ENCODE measurements at regions not wholly inside any gene's neighbourhood (a gene's known extent, or its start where the extent isn't known, plus 50 kb on each side); places are given as distances from the start of the nearest gene placed in this dataset.

DNA sequence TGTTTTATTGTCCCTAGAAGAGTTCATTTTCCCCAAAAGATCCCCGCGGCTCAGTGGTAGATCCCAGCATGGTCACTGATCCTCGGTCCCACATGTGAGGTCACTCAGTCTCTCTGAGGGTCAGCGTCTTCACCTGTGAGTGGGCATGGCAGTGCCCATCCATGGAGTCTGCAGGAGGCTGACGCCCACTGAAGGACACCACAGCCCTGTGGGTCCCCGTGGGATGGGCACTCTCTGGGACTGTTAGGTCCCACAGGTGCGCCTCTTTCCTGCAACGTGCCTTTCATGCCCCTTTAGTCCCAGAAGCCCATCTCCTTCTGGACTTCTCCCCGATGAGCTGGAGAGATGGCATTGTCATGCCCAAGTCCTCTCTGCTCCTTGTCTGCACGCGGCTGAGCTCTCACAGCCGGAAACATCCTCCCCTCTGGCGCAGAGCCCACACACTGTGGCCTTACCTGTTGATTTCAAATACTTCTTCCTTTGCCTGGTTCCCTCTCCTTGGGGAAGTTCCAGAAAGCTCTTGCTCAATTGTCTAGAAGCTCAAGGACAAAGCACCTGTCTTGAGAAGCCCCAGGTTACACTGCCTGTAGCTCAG lies 75.9 kb downstream of the PTGR3 start:
- Histone ChIP-seq H3K23ac (ENCODE audit: low read depth, low read length) (no peak overlapping the region), H3K4ac (ENCODE audit: low read depth, low read length) (no peak overlapping the region), H3K27ac (ENCODE audit: insufficient read depth, low read length) (no peak overlapping the region), H3K27me3 (ENCODE audit: control insufficient read depth, insufficient read depth, low read length) (no peaks in the 10 kb centered on the region; the same call in 1 of the 2 replicates), H3K4me2 (ENCODE audit: low read depth, low read length) (no peak overlapping the region), H2AFZ (replicated peaks; ENCODE audit: low read length, poor library complexity) (no peak overlapping the region), H3K36me3 (ENCODE audit: control insufficient read depth, insufficient read depth, low read length) (no peaks in the 10 kb centered on the region), H2AK5ac (ENCODE audit: low read depth, low read length) (no peak overlapping the region), H3K9me3 (ENCODE audit: control insufficient read depth, insufficient read depth, low read length) (no peaks in the 10 kb centered on the region), H4K91ac (ENCODE audit: insufficient read depth, low read depth, low read length) (no peak overlapping the region), H2BK5ac (ENCODE audit: low read depth, low read length, poor library complexity, severe bottlenecking) (no peak overlapping the region), H3K4me3 (ENCODE audit: insufficient read depth, low read depth, low read length) (no peak overlapping the region), H3K9ac (ENCODE audit: low read depth, low read length) (no peak overlapping the region), H4K5ac (ENCODE audit: low read depth, low read length) (no peak overlapping the region), H3K14ac (replicated peaks; ENCODE audit: low read depth, low read length) (no peak overlapping the region), H3K4me1 (ENCODE audit: control insufficient read depth, insufficient read depth, low read length) (no peaks in the 10 kb centered on the region; the same call in 1 of the 2 replicates), H2BK15ac (ENCODE audit: low read depth, low read length) (no peak overlapping the region), H3K9me1 (ENCODE audit: insufficient read depth, low read length) (peaks cover 4% of the 10 kb centered on the region; the same call in 1 of the 2 replicates), H3K56ac (ENCODE audit: extremely low read depth, insufficient read depth, low read length) (no peak overlapping the region), H3K18ac (ENCODE audit: low read depth, low read length) (no peak overlapping the region), H2AK9ac (replicated peaks; ENCODE audit: low read depth, low read length, poor library complexity) (no peak overlapping the region), H2BK20ac (ENCODE audit: low read depth, low read length) (no peak overlapping the region), H2BK120ac (ENCODE audit: low read depth, low read length) (no peak overlapping the region), H4K8ac (ENCODE audit: low read depth in 2 of 2, low read length in 2 of 2) (no peak overlapping the region), H4K20me1 (ENCODE audit: insufficient read depth, low read length) (no peaks in the 10 kb centered on the region), H3K79me1 (ENCODE audit: low read depth in 1 of 2, low read length in 2 of 2) (no peaks in the 10 kb centered on the region)
- intact Hi-C loops (cut with micrococcal nuclease) = no loop called here
- DNase-seq (no peak), ATAC-seq (ENCODE audit: low read depth) (no peak)
- no peak for TF ChIP-seq RAD21 (IDR thresholded peaks at IDR 0.05; ENCODE audit: low read length)
- ChIA-PET CTCF (no interaction called here), POLR2A (ENCODE audit: unreplicated experiment) (no interaction called here)
- 85% methylated on average over 9 of the region's 13 CpGs; no CpG with 5 or more reads in 1 of the 2 experiments for WGBS, 2 experiments (ENCODE audit: extremely low coverage in 2 of 2, insufficient read length in 1 of 2)
- no TSS peak for BruUV-seq (replicated peaks)
- in situ Hi-C loops (cut with MboI; ENCODE audit: low sequenced_read_pairs) = no loop called here
- dilution Hi-C loops (cut with HindIII; ENCODE audit: low sequenced_read_pairs, unreplicated experiment) = no loop called here

Measured in IMR-90 (cell line).